ENCODE measurements at regions not wholly inside any gene's neighbourhood (a gene's known extent, or its start where the extent isn't known, plus 50 kb on each side); places are given as distances from the start of the nearest gene placed in this dataset.

DNA sequence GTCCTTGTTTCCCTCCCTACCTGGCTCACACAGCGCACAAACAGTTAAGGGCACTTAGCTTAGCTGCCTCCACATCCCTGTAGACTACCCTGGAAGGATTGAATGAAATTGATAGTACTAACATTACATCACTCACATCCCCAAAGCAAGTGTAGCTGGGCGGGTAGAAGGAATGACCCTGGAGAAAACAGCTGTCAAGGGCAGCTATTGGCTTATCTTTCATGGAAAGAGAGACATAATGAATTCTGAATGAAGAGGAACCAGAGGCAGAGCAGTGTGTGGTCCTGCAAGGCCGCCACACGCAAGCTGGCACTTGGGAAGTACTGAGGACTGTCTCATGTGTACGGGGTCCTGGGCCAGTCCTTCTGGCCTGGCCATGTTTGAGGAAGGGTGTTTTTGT, 369.6 kb upstream of the RGMA start:
- ChIA-PET POLR2A (interaction anchor here (0.6 kb wide), 1 partner anchor 656 kb away, joined by 9 read pairs; no protein-coding TSS in a partner anchor), CTCF (no interaction called here)
- no peak for DNase-seq (ENCODE audit: extremely low spot score)
- TF ChIP-seq, protein P1, sequence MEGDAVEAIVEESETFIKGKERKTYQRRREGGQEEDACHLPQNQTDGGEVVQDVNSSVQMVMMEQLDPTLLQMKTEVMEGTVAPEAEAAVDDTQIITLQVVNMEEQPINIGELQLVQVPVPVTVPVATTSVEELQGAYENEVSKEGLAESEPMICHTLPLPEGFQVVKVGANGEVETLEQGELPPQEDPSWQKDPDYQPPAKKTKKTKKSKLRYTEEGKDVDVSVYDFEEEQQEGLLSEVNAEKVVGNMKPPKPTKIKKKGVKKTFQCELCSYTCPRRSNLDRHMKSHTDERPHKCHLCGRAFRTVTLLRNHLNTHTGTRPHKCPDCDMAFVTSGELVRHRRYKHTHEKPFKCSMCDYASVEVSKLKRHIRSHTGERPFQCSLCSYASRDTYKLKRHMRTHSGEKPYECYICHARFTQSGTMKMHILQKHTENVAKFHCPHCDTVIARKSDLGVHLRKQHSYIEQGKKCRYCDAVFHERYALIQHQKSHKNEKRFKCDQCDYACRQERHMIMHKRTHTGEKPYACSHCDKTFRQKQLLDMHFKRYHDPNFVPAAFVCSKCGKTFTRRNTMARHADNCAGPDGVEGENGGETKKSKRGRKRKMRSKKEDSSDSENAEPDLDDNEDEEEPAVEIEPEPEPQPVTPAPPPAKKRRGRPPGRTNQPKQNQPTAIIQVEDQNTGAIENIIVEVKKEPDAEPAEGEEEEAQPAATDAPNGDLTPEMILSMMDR (IDR thresholded peaks at IDR 0.05; ENCODE audit: control extremely low read depth, extremely low read depth, low read depth, missing control alignments), result no peak

DNA sequence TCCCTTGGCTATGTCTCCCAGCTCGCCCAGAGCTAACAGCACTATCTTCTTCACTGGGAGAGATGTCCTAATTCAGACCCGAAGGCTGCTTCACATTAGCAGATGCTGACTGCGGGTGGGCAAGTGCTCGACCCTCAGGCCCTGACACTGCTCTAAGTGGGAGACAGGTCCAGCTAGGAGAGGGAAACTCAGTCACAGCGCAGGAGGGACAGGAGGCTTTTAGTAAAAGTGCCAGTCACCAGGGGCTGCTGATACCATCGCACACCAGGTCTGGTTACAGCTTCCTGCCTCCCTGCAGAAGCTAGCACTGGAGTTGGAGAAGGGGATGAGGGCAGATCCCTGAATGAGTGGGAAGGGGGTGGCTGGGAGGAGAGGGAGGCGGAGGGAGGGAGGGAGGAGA, 365.8 kb upstream of the RGMA start:
- CTCF ChIA-PET, result no interaction called here
- TF ChIP-seq, protein P1 (IDR thresholded peaks at IDR 0.05; ENCODE audit: control extremely low read depth, extremely low read depth, low read depth, missing control alignments), result no peak
- POLR2A ChIA-PET, result no interaction called here
- DNase-seq (ENCODE audit: extremely low spot score), result no peak

DNA sequence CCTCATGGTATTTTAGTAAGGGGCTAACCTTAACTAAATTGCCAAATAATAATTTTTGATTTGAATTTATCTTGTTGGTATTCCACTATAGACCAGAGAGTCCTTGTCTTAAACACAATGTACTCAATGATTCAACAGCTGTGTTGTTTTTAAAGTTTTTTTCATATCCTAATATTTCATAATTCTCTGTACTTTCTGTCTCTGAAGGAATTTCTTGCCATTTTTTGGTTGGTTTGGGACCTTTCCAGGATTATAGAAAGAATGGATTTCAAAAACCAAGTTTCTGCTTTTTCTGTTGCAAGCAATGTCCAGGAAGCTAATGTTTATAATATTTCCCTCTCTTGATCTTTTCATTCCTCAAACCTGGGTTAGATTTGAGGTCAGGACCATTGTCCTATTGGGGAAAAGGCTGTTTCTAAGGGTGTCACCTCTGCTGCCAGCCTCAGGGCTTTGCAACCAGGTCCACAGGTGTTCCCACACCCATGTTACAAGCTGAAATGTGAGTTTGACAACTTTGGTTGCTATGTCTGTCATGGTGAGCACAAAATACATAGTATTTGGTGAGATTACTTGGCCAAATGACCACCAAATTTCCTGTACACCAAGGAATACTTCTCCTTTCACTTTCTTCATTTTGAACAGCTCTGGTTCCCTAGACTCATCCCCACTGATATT, 363.7 kb upstream of the RGMA start:
- TF ChIP-seq, protein P1 (IDR thresholded peaks at IDR 0.05; ENCODE audit: control extremely low read depth, extremely low read depth, low read depth, missing control alignments), result no peak
- CTCF ChIA-PET, result no interaction called here
- DNase-seq (ENCODE audit: extremely low spot score), result no peak
- POLR2A ChIA-PET, result no interaction called here

DNA sequence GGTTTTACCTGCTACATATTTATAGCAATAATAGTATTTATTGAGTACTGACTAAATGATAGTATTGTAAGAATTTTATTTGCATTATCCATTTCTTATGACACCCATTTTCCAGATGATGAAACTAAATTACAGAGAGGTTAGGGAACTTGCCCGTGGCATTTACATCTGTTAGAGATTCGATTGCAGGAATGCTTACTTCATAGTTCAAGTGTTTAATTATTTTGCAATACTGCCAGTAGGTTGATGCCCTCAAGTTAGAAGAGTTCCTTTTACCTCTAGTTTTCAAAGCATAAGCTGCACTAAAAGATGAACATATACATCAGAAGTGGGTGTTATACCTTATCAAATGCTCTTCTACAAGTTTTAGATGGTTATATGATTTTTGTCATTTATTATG, 362.8 kb upstream of the RGMA start:
- CTCF ChIA-PET, result interaction anchor here (0.7 kb wide), 1 partner anchor 14 kb away, joined by 3 read pairs; no protein-coding TSS in a partner anchor
- no peak for DNase-seq (ENCODE audit: extremely low spot score)
- POLR2A ChIA-PET, result no interaction called here
- TF ChIP-seq, protein P1 (IDR thresholded peaks at IDR 0.05; ENCODE audit: control extremely low read depth, extremely low read depth, low read depth, missing control alignments), result no peak

DNA sequence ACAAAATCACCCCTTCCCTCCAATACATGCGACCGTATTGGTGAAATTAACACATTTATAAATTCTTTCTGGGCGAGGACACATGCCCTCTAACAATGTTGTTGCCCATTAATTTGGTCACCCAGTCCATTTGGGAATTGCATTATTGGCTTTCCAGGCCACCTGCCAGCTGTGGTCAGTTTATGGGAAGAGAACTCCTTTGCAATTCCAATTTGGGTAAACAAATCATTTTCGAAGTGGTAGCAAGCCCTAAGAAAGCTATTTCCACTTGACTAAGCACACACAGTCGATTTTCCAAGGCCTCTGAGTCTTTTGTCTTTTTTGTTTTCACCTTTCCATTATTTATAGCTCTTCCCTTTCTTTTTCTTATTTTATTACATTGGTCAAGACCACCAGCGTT, 362.3 kb upstream of the RGMA start:
- ChIA-PET CTCF (interaction anchor here (0.7 kb wide), 1 partner anchor 14 kb away, joined by 3 read pairs; no protein-coding TSS in a partner anchor), POLR2A (no interaction called here)
- TF ChIP-seq, protein P1 (IDR thresholded peaks at IDR 0.05; ENCODE audit: control extremely low read depth, extremely low read depth, low read depth, missing control alignments), result no peak
- DNase-seq (ENCODE audit: extremely low spot score), result no peak

DNA sequence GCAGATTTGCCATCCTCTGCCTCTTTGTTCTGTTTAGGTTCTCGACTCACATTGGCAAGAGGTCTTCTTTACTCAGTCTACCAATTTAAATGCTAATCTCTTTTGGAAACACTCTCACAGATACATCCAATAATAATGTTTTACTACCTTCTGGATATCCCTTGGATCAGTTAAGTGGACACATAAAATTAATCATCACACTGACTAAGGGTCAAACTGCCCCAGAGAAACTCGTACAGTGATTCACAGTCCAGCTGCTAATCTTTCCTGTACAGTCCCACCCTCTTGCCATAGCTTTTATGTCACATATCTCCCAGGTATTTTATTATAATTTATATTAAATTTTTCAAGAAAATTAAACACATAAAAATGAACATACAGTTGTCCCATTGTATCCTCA, 360.8 kb upstream of the RGMA start:
- CTCF ChIA-PET, result no interaction called here

More for the DNA sequence above, 360.8 kb upstream of the RGMA start:
- no peak for DNase-seq (ENCODE audit: extremely low spot score)
- POLR2A ChIA-PET, result no interaction called here
- TF ChIP-seq, protein P1 (IDR thresholded peaks at IDR 0.05; ENCODE audit: control extremely low read depth, extremely low read depth, low read depth, missing control alignments), result no peak

Measured in GM10248 (cell line).